KMS-11 (cell line): ENCODE measurements at regions not wholly inside any gene's neighbourhood (a gene's known extent, or its start where the extent isn't known, plus 50 kb on each side); places are given as distances from the start of the nearest gene placed in this dataset.

Source experiments
- H2AFZ ChIP-seq: fragments of 200-600 bp; sonication (generic); 2 replicates; pipeline ENCODE4 v1.6.1; 2016; ENCODE audit warnings: antibody characterized with exemption, mixed run types, low read depth
- H3K27ac ChIP-seq: fragments of 200-600 bp; sonication (generic); 2 replicates; pipeline ENCODE4 v1.6.1; 2016; ENCODE audit warnings: mild to moderate bottlenecking, mixed run types
- H3K27me3 ChIP-seq: fragments of 200-600 bp; sonication (generic); 2 replicates; pipeline ENCODE4 v1.6.1; 2017; ENCODE audit warnings: mild to moderate bottlenecking, low read depth, mixed run types, moderate library complexity; ENCODE audit not compliant: insufficient read depth
- H3K36me3 ChIP-seq: fragments of 200-600 bp; sonication (generic); 2 replicates; pipeline ENCODE4 v1.6.1; 2017; ENCODE audit warnings: mild to moderate bottlenecking, mixed run types; ENCODE audit not compliant: insufficient read depth
- H3K4me1 ChIP-seq: fragments of 200-600 bp; sonication (generic); 2 replicates; pipeline ENCODE4 v1.6.1; 2016; ENCODE audit warnings: mild to moderate bottlenecking, low read depth, mixed run types; ENCODE audit not compliant: poor library complexity, severe bottlenecking
- H3K4me2 ChIP-seq: fragments of 200-600 bp; sonication (generic); 2 replicates; pipeline ENCODE4 v1.7.0; 2016; ENCODE audit warnings: mild to moderate bottlenecking, mixed run types
- H3K4me3 ChIP-seq: fragments of 200-600 bp; sonication (generic); IDR thresholded peaks from 2 replicates; pipeline ENCODE4 v1.6.1; 2017; ENCODE audit warnings: low read depth, low read length, mixed read lengths; ENCODE audit not compliant: insufficient read depth
- H3K79me2 ChIP-seq: fragments of 200-600 bp; sonication (generic); 2 replicates; pipeline ENCODE4 v1.6.1; 2016; ENCODE audit warnings: low read depth, mixed run types; ENCODE audit not compliant: insufficient read depth
- H3K9ac ChIP-seq: fragments of 200-600 bp; sonication (generic); 2 replicates; pipeline ENCODE4 v1.6.1; 2016; ENCODE audit warnings: mild to moderate bottlenecking, mixed run types
- H4K20me1 ChIP-seq: fragments of 200-600 bp; sonication (generic); 2 replicates; pipeline ENCODE4 v1.6.1; 2016; ENCODE audit warnings: mild to moderate bottlenecking, mixed run types; ENCODE audit not compliant: insufficient read depth
- TF ChIP-seq, protein P1 (sequence below): fragments of 200-600 bp; sonication (generic); conservative IDR thresholded peaks from 2 replicates; pipeline ENCODE4 v1.6.1; 2017; ENCODE audit warnings: low read depth, mild to moderate bottlenecking, antibody characterized with exemption, low read length, moderate library complexity, mixed read lengths

DNA sequence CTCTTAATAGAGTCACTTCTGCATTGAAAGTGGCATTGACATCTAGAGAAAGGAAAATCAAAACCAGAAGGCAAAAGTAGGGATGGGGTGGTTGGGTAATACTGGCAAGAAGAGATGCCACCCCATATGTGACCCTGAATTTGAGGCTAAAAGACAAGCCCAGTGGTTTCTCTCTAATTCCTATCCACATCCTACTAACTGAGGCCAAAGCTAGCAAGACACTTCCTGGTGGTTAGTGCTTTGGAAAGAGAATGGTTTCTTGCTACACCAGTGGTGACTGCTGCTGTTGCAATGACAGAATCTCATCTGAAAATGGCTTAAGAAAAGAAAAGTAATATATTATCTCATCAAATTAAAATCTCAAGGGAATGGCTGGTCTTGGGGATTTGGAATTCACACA is 640.6 kb downstream of the EPHA4 start:
- no peak overlapping the region for H2AFZ ChIP-seq
- H3K27ac ChIP-seq, result no peak overlapping the region
- no peak overlapping the region for H3K9ac ChIP-seq
- no peaks in the 10 kb centered on the region for H3K4me1 ChIP-seq
- no peaks in the 10 kb centered on the region for H3K79me2 ChIP-seq
- no peaks in the 10 kb centered on the region for H4K20me1 ChIP-seq
- H3K36me3 ChIP-seq, result no peaks in the 10 kb centered on the region
- H3K4me3 ChIP-seq, result no peak overlapping the region
- no peaks in the 10 kb centered on the region for H3K27me3 ChIP-seq
- TF ChIP-seq, protein P1, sequence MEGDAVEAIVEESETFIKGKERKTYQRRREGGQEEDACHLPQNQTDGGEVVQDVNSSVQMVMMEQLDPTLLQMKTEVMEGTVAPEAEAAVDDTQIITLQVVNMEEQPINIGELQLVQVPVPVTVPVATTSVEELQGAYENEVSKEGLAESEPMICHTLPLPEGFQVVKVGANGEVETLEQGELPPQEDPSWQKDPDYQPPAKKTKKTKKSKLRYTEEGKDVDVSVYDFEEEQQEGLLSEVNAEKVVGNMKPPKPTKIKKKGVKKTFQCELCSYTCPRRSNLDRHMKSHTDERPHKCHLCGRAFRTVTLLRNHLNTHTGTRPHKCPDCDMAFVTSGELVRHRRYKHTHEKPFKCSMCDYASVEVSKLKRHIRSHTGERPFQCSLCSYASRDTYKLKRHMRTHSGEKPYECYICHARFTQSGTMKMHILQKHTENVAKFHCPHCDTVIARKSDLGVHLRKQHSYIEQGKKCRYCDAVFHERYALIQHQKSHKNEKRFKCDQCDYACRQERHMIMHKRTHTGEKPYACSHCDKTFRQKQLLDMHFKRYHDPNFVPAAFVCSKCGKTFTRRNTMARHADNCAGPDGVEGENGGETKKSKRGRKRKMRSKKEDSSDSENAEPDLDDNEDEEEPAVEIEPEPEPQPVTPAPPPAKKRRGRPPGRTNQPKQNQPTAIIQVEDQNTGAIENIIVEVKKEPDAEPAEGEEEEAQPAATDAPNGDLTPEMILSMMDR, result no peak
- no peak overlapping the region for H3K4me2 ChIP-seq

DNA sequence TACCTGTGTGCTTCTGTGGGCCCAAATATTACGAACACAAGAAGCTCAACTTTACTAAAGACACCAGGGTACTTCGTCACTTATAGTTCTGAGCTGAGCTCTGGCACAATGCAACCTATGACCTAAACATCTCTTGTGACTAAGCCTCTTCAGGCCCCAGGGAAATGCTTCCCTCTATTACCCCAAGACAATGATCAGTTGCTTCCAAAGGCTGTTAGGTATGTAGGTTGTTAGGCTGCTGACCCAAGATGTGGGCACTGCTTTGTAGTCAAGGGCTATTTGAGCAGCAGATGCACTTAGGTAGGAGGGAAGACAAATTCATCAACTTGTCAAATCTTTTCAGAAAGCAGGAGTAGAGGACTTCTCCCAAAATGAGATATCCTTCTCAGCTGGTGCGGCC is 640.1 kb downstream of the EPHA4 start:
- Histone ChIP-seq H3K4me2 (no peak overlapping the region), H3K79me2 (no peaks in the 10 kb centered on the region), H3K9ac (no peak overlapping the region), H3K4me1 (no peaks in the 10 kb centered on the region), H4K20me1 (no peaks in the 10 kb centered on the region), H3K27me3 (no peaks in the 10 kb centered on the region), H3K4me3 (no peak overlapping the region), H3K36me3 (no peaks in the 10 kb centered on the region), H2AFZ (no peak overlapping the region), H3K27ac (no peak overlapping the region)
- TF ChIP-seq, protein P1, result no peak

- Histone ChIP-seq H4K20me1 (no peaks in the 10 kb centered on the region), H3K36me3 (no peaks in the 10 kb centered on the region), H3K9ac (no peak overlapping the region), H3K79me2 (no peaks in the 10 kb centered on the region), H3K4me3 (no peak overlapping the region), H3K27ac (no peak overlapping the region), H3K4me2 (no peak overlapping the region), H3K4me1 (no peaks in the 10 kb centered on the region), H3K27me3 (no peaks in the 10 kb centered on the region), H2AFZ (no peak overlapping the region)
- TF ChIP-seq, protein P1, result no peak
These were observed 636.2 kb downstream of the EPHA4 start for GRCh38 chr2:220935789-220936321.

DNA sequence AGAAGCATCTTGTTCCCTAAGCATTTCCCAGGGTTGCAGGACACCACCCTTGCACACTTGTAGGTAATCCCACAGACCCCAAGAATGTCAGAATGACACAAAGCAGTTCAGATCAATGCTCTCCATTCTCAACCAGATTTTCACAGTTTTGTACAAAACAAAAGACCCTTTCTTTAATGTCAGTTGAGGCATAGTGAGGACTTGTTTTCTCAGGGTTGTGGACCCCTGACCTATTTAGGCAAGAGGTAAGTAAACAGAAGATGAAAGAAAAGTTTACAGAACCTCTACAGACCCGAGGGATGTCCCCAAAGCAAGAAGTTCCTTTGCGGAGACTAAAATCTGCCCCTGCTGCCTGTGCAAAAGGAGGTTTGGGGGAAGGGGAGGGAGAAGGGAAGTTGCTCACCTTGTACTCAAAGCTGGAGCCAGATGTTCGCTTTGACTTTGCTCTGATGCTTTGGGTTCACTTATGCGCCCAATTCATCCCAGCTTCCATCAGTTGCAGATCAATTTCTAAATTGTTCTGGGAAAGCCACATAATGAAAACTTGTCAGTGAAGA is 635.4 kb downstream of the EPHA4 start:
- no peak overlapping the region for H2AFZ ChIP-seq
- H3K4me3 ChIP-seq, result no peak overlapping the region
- no peaks in the 10 kb centered on the region for H3K36me3 ChIP-seq
- H3K4me2 ChIP-seq, result no peak overlapping the region
- no peak overlapping the region for H3K27ac ChIP-seq
- H3K9ac ChIP-seq, result no peak overlapping the region
- no peaks in the 10 kb centered on the region for H4K20me1 ChIP-seq
- no peaks in the 10 kb centered on the region for H3K79me2 ChIP-seq
- TF ChIP-seq, protein P1, result no peak
- no peaks in the 10 kb centered on the region for H3K4me1 ChIP-seq
- no peaks in the 10 kb centered on the region for H3K27me3 ChIP-seq
